Neural progenitor cell (in vitro differentiated cells): ENCODE measurements at regions not wholly inside any gene's neighbourhood (a gene's known extent, or its start where the extent isn't known, plus 50 kb on each side); places are given as distances from the start of the nearest gene placed in this dataset.

Experiments
- DNase-seq: peaks from one replicate; pipeline ENCODE4 v3.0.0-alpha.2; 2016; ENCODE audit warnings: low spot score
- H2AFZ ChIP-seq: fragments of 200-600 bp; sonication (generic); replicated peaks from 2 replicates; pipeline ENCODE4 v1.6.1; 2016; ENCODE audit warnings: antibody characterized with exemption
- H3F3A ChIP-seq: fragments of 200-600 bp; sonication (generic); 2 replicates; pipeline ENCODE4 v1.6.1; 2016; ENCODE audit warnings: antibody characterized with exemption, low read depth
- H3K27ac ChIP-seq: fragments of 200-600 bp; sonication (generic); 2 replicates; pipeline ENCODE4 v1.5.1; 2016; ENCODE audit warnings: mild to moderate bottlenecking
- H3K27me3 ChIP-seq: fragments of 200-600 bp; sonication (generic); 2 replicates; pipeline ENCODE4 v1.6.1; 2016; ENCODE audit warnings: mild to moderate bottlenecking, moderate library complexity
- H3K36me3 ChIP-seq: fragments of 200-600 bp; sonication (generic); 2 replicates; pipeline ENCODE4 v1.5.1; 2016
- H3K4me1 ChIP-seq: fragments of 200-600 bp; sonication (generic); 2 replicates; pipeline ENCODE4 v1.6.1; 2016; ENCODE audit warnings: mixed run types
- H3K4me2 ChIP-seq: fragments of 200-600 bp; sonication (generic); 2 replicates; pipeline ENCODE4 v1.6.1; 2016
- H3K4me3 ChIP-seq: fragments of 200-600 bp; sonication (generic); 2 replicates; pipeline ENCODE4 v1.5.1; 2016
- H3K79me2 ChIP-seq: fragments of 200-600 bp; sonication (generic); 2 replicates; pipeline ENCODE4 v1.6.1; 2016; ENCODE audit warnings: low read depth
- H3K9ac ChIP-seq: fragments of 200-600 bp; sonication (generic); 2 replicates; pipeline ENCODE4 v1.6.1; 2016
- H3K9me3 ChIP-seq: fragments of 200-600 bp; sonication (generic); 2 replicates; pipeline ENCODE4 v1.5.1; 2016; ENCODE audit warnings: low read depth
- H4K20me1 ChIP-seq: fragments of 200-600 bp; sonication (generic); 2 replicates; pipeline ENCODE4 v1.6.1; 2016; ENCODE audit warnings: low read depth
- H3K27ac Mint-ChIP-seq: 3 replicates; pipeline ENCODE4 v1.8.0; 2021; ENCODE audit warnings: mixed read lengths
- H3K27me3 Mint-ChIP-seq: 2 replicates; pipeline ENCODE4 v1.8.0; 2022; ENCODE audit warnings: low read depth, mild to moderate bottlenecking, inconsistent platforms, moderate library complexity, mixed read lengths; ENCODE audit not compliant: insufficient read depth
- H3K36me3 Mint-ChIP-seq: 3 replicates; pipeline ENCODE4 v1.8.0; 2021; ENCODE audit warnings: mixed read lengths
- H3K4me1 Mint-ChIP-seq: 3 replicates; pipeline ENCODE4 v1.8.0; 2021; ENCODE audit warnings: mixed read lengths
- H3K4me3 Mint-ChIP-seq: 3 replicates; pipeline ENCODE4 v1.8.0; 2021; ENCODE audit warnings: mild to moderate bottlenecking, moderate library complexity, mixed read lengths
- H3K9me3 Mint-ChIP-seq: 3 replicates; pipeline ENCODE4 v1.8.0; 2020; ENCODE audit warnings: mixed read lengths
- CTCF ChIP-seq: fragments of 200-600 bp; sonication (generic); IDR thresholded peaks from 2 replicates; pipeline ENCODE4 v1.5.1; 2017; ENCODE audit warnings: antibody characterized with exemption, mild to moderate bottlenecking
- EZH2 ChIP-seq: fragments of 200-600 bp; sonication (generic); IDR thresholded peaks from 2 replicates; pipeline ENCODE4 v1.6.1; 2017; ENCODE audit warnings: antibody characterized with exemption, mild to moderate bottlenecking, moderate library complexity
- EZH2phosphoT487 ChIP-seq: fragments of 200-600 bp; sonication (generic); IDR thresholded peaks from 2 replicates; pipeline ENCODE4 v1.6.1; 2017; ENCODE audit warnings: antibody characterized with exemption

DNA sequence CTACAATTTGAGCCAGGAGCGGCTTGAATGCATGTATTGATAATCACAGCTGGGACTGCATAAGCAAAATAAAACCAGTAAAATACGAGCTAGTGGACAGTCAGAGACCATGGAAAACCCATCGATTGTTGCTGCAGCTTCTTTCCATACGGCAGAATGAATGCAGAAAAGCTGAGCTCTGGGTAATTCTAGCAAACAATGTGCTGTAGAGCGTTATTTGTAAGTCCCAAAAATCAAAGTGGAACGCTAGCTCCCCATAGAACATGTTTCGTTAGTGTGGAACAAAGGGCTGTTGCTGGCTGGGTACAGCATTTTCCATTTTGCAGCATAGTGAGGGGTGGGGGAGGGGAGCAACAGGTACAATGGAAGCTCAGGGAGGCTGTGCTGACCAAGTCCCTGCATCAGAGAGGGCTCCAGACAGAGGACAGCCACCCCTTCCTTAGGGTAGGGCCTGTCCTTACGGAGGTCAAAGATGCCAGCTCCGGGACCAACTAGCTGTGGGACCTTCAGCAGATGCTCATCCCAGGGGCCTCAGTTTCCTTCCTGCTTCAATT is 74.1 kb downstream of the BOD1L2 start:
- peak; percentile 9 for DNase-seq
- no peaks in the 10 kb centered on the region for H3K36me3 ChIP-seq
- Mint-ChIP-seq H3K9me3 (peaks cover 2% of the 10 kb centered on the region), H3K27me3 (no peaks in the 10 kb centered on the region), H3K4me3 (peak overlapping the region; percentile 16), H3K36me3 (no peaks in the 10 kb centered on the region), H3K4me1 (peaks cover 20% of the 10 kb centered on the region), H3K27ac (no peak overlapping the region)
- H2AFZ ChIP-seq = peak overlapping the region; percentile 39
- H4K20me1 ChIP-seq = no peaks in the 10 kb centered on the region
- H3K27me3 ChIP-seq = no peaks in the 10 kb centered on the region
- H3K27ac ChIP-seq = no peak overlapping the region
- no peaks in the 10 kb centered on the region for H3K79me2 ChIP-seq
- no peak overlapping the region for H3K4me3 ChIP-seq
- no peak for TF ChIP-seq CTCF
- no peak for TF ChIP-seq EZH2phosphoT487
- no peak for TF ChIP-seq EZH2
- H3K9me3 ChIP-seq = no peaks in the 10 kb centered on the region
- H3K4me1 ChIP-seq = peaks cover 9% of the 10 kb centered on the region
- H3K9ac ChIP-seq = no peak overlapping the region
- H3K4me2 ChIP-seq = peak overlapping the region; percentile 17
- peaks cover 10% of the 10 kb centered on the region for H3F3A ChIP-seq

DNA sequence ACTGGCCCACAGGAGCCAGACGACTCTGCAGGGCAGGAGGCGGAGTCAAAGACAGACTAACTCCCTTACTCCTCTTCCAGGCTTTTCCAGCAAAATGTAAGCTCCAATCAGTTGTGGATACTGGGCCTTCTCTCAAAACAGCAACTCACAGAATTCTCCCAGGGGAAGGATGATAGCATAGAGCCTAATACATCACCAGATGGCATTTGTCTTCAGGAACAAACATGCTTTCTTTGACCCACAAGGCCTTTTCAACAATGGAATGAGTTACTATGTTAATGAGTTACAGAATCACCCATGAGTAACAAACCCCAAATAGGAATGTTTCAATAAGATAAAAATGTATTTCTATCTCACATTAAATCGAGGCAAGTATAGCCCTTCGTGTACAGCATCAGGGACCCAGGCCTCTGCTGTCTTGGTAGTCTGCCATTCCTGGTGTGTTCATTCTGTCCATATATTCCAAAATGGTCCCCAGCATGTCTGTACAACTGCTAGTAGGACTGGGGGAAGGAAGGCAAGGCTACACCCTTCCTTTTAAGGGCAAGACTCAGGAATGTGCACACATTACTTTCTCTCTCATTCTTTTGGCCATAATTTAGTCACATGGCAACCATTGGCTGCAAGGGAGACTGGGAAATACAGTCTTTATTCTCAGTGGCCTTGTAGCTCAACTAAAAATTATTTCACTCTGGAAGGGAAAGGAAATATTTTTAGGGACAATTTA is 76.4 kb downstream of the BOD1L2 start:
- Histone ChIP-seq H3K4me1 (peaks cover 9% of the 10 kb centered on the region), H3K27me3 (no peaks in the 10 kb centered on the region), H3K79me2 (no peaks in the 10 kb centered on the region), H3F3A (peaks cover 10% of the 10 kb centered on the region), H2AFZ (peak overlapping the region; percentile 79), H4K20me1 (no peaks in the 10 kb centered on the region), H3K4me2 (no peak overlapping the region), H3K36me3 (no peaks in the 10 kb centered on the region), H3K9me3 (no peaks in the 10 kb centered on the region), H3K9ac (no peak overlapping the region), H3K27ac (no peak overlapping the region), H3K4me3 (no peak overlapping the region)
- Mint-ChIP-seq H3K27me3 (no peaks in the 10 kb centered on the region), H3K9me3 (peaks cover 9% of the 10 kb centered on the region), H3K36me3 (no peaks in the 10 kb centered on the region), H3K27ac (no peak overlapping the region), H3K4me1 (peaks cover 20% of the 10 kb centered on the region), H3K4me3 (no peak overlapping the region)
- TF ChIP-seq CTCF (no peak), EZH2 (no peak), EZH2phosphoT487 (no peak)
- no peak for DNase-seq

DNA sequence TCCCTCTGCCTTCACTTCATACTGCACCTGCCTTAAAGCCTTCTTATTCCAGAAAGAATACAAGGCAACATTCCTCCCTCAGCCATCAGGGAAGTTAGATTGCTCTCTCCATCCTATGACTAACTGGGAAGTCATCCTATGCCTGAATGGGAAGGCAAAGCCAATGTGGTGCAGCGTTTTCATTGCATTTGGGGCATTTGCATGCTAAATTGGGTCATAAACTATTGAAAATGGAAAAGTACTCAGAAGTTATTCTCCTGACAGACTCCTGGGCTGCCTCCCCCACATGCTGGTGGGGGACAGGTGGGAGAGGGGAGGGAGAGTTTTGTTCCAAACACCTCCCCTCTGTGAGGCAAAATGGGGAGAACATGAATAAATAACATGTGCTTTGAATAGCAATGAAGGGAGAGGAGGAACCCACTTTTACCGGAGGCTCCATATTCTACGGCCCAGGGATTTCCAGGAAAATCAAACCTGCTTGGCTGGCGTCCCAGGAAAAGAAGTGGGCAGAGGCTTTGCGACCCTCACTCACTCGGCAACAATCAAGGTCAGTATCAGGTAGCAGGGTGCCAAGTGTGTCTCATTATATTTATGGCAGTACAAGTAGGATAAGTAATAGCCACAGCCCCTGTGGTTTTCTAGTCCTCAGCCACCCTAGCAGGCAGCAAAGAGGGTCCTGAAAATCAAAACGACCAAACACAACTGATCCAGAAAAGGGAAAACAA is 84.1 kb downstream of the BOD1L2 start:
- Mint-ChIP-seq H3K4me1 (peaks cover 14% of the 10 kb centered on the region), H3K4me3 (no peak overlapping the region), H3K27me3 (peaks cover 3% of the 10 kb centered on the region), H3K27ac (no peak overlapping the region), H3K9me3 (peaks cover 9% of the 10 kb centered on the region), H3K36me3 (no peaks in the 10 kb centered on the region)
- no peaks in the 10 kb centered on the region for H3K79me2 ChIP-seq
- no peaks in the 10 kb centered on the region for H3K27me3 ChIP-seq
- H3K27ac ChIP-seq = no peak overlapping the region
- no peak overlapping the region for H2AFZ ChIP-seq
- H3K36me3 ChIP-seq = no peaks in the 10 kb centered on the region
- DNase-seq = no peak
- no peaks in the 10 kb centered on the region for H3K9me3 ChIP-seq
- no peaks in the 10 kb centered on the region for H4K20me1 ChIP-seq
- H3K4me1 ChIP-seq = no peaks in the 10 kb centered on the region
- TF ChIP-seq EZH2phosphoT487 (no peak), EZH2 (no peak), CTCF (no peak)
- H3K4me3 ChIP-seq = no peak overlapping the region
- no peak overlapping the region for H3K9ac ChIP-seq
- no peaks in the 10 kb centered on the region for H3F3A ChIP-seq
- H3K4me2 ChIP-seq = no peak overlapping the region
